H9 (cell line): ENCODE measurements at regions not wholly inside any gene's neighbourhood (a gene's known extent, or its start where the extent isn't known, plus 50 kb on each side); places are given as distances from the start of the nearest gene placed in this dataset.

ENCODE experiments used
- DNase-seq: peaks from one replicate; pipeline ENCODE4 v3.0.0-alpha.2; 2017
- H2AFZ ChIP-seq: one replicate; pipeline ENCODE4 v1.6.1; 2013; ENCODE audit warnings: mild to moderate bottlenecking, low read length, control low read depth, moderate library complexity
- H2AK5ac ChIP-seq: 2 replicates; pipeline ENCODE4 v1.6.1; 2013; ENCODE audit warnings: low read length, control low read depth, mixed read lengths; ENCODE audit not compliant: insufficient read length
- H2BK120ac ChIP-seq: one replicate; pipeline ENCODE4 v1.6.1; 2013; ENCODE audit warnings: low read depth, mild to moderate bottlenecking, low read length, control low read depth, inconsistent platforms; ENCODE audit not compliant: poor library complexity, severe bottlenecking
- H2BK12ac ChIP-seq: 2 replicates; pipeline ENCODE4 v1.6.1; 2013; ENCODE audit warnings: low read length, control low read depth, mixed read lengths, low read depth; ENCODE audit not compliant: insufficient read length
- H2BK15ac ChIP-seq: 2 replicates; pipeline ENCODE4 v1.6.1; 2013; ENCODE audit warnings: low read depth, low read length, control low read depth
- H2BK20ac ChIP-seq: one replicate; pipeline ENCODE4 v1.6.1; 2013; ENCODE audit warnings: low read depth, mild to moderate bottlenecking, low read length, control low read depth, inconsistent platforms; ENCODE audit not compliant: poor library complexity, severe bottlenecking
- H2BK5ac ChIP-seq: 2 replicates; pipeline ENCODE4 v1.6.1; 2013; ENCODE audit warnings: low read length, control low read depth, mixed read lengths; ENCODE audit not compliant: insufficient read length
- H3K14ac ChIP-seq: 2 replicates; pipeline ENCODE4 v1.6.1; 2013; ENCODE audit warnings: low read length, control low read depth; ENCODE audit not compliant: insufficient read depth
- H3K18ac ChIP-seq: 2 replicates; pipeline ENCODE4 v1.6.1; 2013; ENCODE audit warnings: low read depth, mild to moderate bottlenecking, mixed read lengths, low read length, control low read depth; ENCODE audit not compliant: insufficient read length
- H3K23ac ChIP-seq: 2 replicates; pipeline ENCODE4 v1.6.1; 2013; ENCODE audit warnings: low read length, control low read depth, mixed read lengths, low read depth; ENCODE audit not compliant: insufficient read length
- H3K23me2 ChIP-seq: 2 replicates; pipeline ENCODE4 v1.6.1; 2013; ENCODE audit warnings: low read depth, mild to moderate bottlenecking, mixed read lengths, low read length, control low read depth; ENCODE audit not compliant: insufficient read length, poor library complexity, severe bottlenecking
- H3K27ac ChIP-seq: 2 replicates; pipeline ENCODE4 v1.5.1; 2013; ENCODE audit warnings: low read length, control low read depth, mixed read lengths, low read depth; ENCODE audit not compliant: insufficient read length
- H3K27me3 ChIP-seq: 2 replicates; pipeline ENCODE4 v1.6.1; 2013; ENCODE audit warnings: low read length, control low read depth, inconsistent platforms; ENCODE audit not compliant: insufficient read depth
- H3K4ac ChIP-seq: 2 replicates; pipeline ENCODE4 v1.6.1; 2013; ENCODE audit warnings: low read depth, mild to moderate bottlenecking, control low read depth, inconsistent platforms, low read length, moderate library complexity
- H3K4me1 ChIP-seq: 2 replicates; pipeline ENCODE4 v1.6.1; 2013; ENCODE audit warnings: low read length, control low read depth, inconsistent platforms; ENCODE audit not compliant: insufficient read depth
- H3K4me2 ChIP-seq: 2 replicates; pipeline ENCODE4 v1.6.1; 2013; ENCODE audit warnings: low read length, control low read depth, mixed read lengths; ENCODE audit not compliant: insufficient read length, insufficient read depth
- H3K56ac ChIP-seq: 2 replicates; pipeline ENCODE4 v1.6.1; 2013; ENCODE audit warnings: low read depth, mild to moderate bottlenecking, mixed read lengths, low read length, control low read depth; ENCODE audit not compliant: insufficient read length
- H3K79me1 ChIP-seq: 2 replicates; pipeline ENCODE4 v1.6.1; 2013; ENCODE audit warnings: low read depth, mild to moderate bottlenecking, moderate library complexity, low read length, control low read depth, inconsistent platforms; ENCODE audit not compliant: insufficient read depth, poor library complexity, severe bottlenecking
- H3K79me2 ChIP-seq: 2 replicates; pipeline ENCODE4 v1.6.1; 2013; ENCODE audit warnings: low read length, control low read depth, inconsistent platforms; ENCODE audit not compliant: insufficient read depth
- H3K9ac ChIP-seq: 2 replicates; pipeline ENCODE4 v1.6.1; 2013; ENCODE audit warnings: low read length, control low read depth, mixed read lengths; ENCODE audit not compliant: insufficient read length; ENCODE audit errors: extremely low read depth
- H3K9me3 ChIP-seq: one replicate; pipeline ENCODE4 v1.6.1; 2013; ENCODE audit warnings: low read depth, low read length, inconsistent platforms; ENCODE audit not compliant: control insufficient read depth
- H3T11ph ChIP-seq: one replicate; pipeline ENCODE4 v1.6.1; 2013; ENCODE audit warnings: mild to moderate bottlenecking, low read length, control low read depth, inconsistent platforms
- H4K20me1 ChIP-seq: one replicate; pipeline ENCODE4 v1.6.1; 2013; ENCODE audit not compliant: control insufficient read depth, insufficient read length, insufficient read depth
- H4K5ac ChIP-seq: 2 replicates; pipeline ENCODE4 v1.6.1; 2013; ENCODE audit warnings: low read depth, mild to moderate bottlenecking, mixed read lengths, low read length, control low read depth; ENCODE audit not compliant: insufficient read length
- H4K8ac ChIP-seq: replicated peaks from 2 replicates; pipeline ENCODE4 v1.6.1; 2013; ENCODE audit warnings: low read length, control low read depth, mixed read lengths, low read depth; ENCODE audit not compliant: insufficient read length
- H4K91ac ChIP-seq: 2 replicates; pipeline ENCODE4 v1.6.1; 2013; ENCODE audit warnings: low read depth, mild to moderate bottlenecking, moderate library complexity, mixed read lengths, low read length, control low read depth; ENCODE audit not compliant: insufficient read length
- H3K27ac Mint-ChIP-seq, 3 experiments: 2 replicates in 2 of 3; 3 replicates in 1 of 3; pipeline ENCODE4 v1.8.0; 2020 to 2021; ENCODE audit warnings: mixed read lengths in 3 of 3, mild to moderate bottlenecking in 1 of 3, moderate library complexity in 1 of 3
- H3K27me3 Mint-ChIP-seq: 2 replicates; pipeline ENCODE4 v1.8.0; 2021; ENCODE audit warnings: low read depth, mild to moderate bottlenecking, moderate library complexity, mixed read lengths
- H3K36me3 Mint-ChIP-seq, 3 experiments: 2 replicates in 2 of 3; 3 replicates in 1 of 3; pipeline ENCODE4 v1.8.0; 2020 to 2021; ENCODE audit warnings: low read depth in 3 of 3, mixed read lengths in 3 of 3; ENCODE audit not compliant: insufficient read depth in 1 of 3
- H3K4me1 Mint-ChIP-seq, 2 experiments: 2 replicates each; pipeline ENCODE4 v1.8.0; 2020; ENCODE audit warnings: mixed read lengths in 2 of 2
- H3K4me3 Mint-ChIP-seq, 2 experiments: 2 replicates in 1 of 2; 3 replicates in 1 of 2; pipeline ENCODE4 v1.8.0; 2020 to 2021; ENCODE audit warnings: mild to moderate bottlenecking in 2 of 2, mixed read lengths in 2 of 2, moderate library complexity in 1 of 2
- H3K9me3 Mint-ChIP-seq, 2 experiments: 2 replicates in 1 of 2; 3 replicates in 1 of 2; pipeline ENCODE4 v1.8.0; 2020; ENCODE audit warnings: mild to moderate bottlenecking in 2 of 2, mixed read lengths in 2 of 2, moderate library complexity in 1 of 2
- WGBS: extraction: QIAGEN DNeasy Blood & Tissue Kit; methylation state at CpG from one replicate; pipeline ENCODE4 v1.1.7; 2013; ENCODE audit warnings: missing lambda C conversion rate, low lambda C conversion rate, mixed read lengths; ENCODE audit not compliant: insufficient read length; ENCODE audit errors: extremely low coverage; 5-methylcytosine and 5-hydroxymethylcytosine counted together
- TF ChIP-seq, protein P1 (sequence below): fragments of 200-600 bp; sonication (generic); conservative IDR thresholded peaks from 3 replicates; pipeline ENCODE4 v1.8.0; 2021; ENCODE audit warnings: antibody characterized with exemption, mild to moderate bottlenecking

DNA sequence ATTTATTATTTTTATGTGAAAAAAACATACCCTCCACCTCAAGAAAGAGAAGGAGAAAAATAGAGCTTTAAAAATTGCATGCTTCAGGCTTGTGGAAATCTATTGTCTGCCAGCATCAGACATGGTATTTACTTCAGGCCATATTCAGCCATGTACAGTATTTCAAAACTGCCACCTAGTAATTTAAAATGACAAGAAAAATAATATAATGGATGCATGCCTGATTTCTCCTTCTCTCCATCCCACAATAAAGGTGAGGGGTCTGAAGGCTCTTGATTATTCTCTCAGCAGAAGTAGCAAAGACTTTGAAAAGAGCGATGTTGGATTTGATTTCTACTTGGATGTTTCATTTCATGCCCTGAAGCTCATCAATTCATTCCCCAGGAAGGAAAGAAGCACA is 250.7 kb downstream of the TBC1D4 start:
- DNase-seq: no peak
- H3K27ac ChIP-seq: no peak overlapping the region
- no peak overlapping the region for H3K14ac ChIP-seq
- no peaks in the 10 kb centered on the region for H4K20me1 ChIP-seq
- H2BK120ac ChIP-seq: no peak overlapping the region
- WGBS: no CpG with 5 or more reads among the region's 1 CpG
- no peak overlapping the region for H4K8ac ChIP-seq
- H3T11ph ChIP-seq: no peak overlapping the region
- no peaks in the 10 kb centered on the region for H3K79me1 ChIP-seq
- H2BK20ac ChIP-seq: no peak overlapping the region
- Mint-ChIP-seq H3K27ac (no peak overlapping the region), H3K9me3 (no peaks in the 10 kb centered on the region; a peak in 1 of 5 replicates), H3K36me3 (no peaks in the 10 kb centered on the region), H3K4me1 (peaks cover 0 to 2% of the 10 kb centered on the region in 2 experiments; a peak in 2 of 4 replicates), H3K4me3 (no peak overlapping the region), H3K27me3 (no peaks in the 10 kb centered on the region; the same call in 1 of the 2 replicates)
- H3K4ac ChIP-seq: no peak overlapping the region
- H3K56ac ChIP-seq: no peak overlapping the region
- H2AK5ac ChIP-seq: no peak overlapping the region
- H2BK5ac ChIP-seq: no peak overlapping the region
- H2BK15ac ChIP-seq: no peak overlapping the region
- no peak overlapping the region for H3K9ac ChIP-seq
- no peak overlapping the region for H2AFZ ChIP-seq
- no peaks in the 10 kb centered on the region for H3K9me3 ChIP-seq
- TF ChIP-seq, protein P1, sequence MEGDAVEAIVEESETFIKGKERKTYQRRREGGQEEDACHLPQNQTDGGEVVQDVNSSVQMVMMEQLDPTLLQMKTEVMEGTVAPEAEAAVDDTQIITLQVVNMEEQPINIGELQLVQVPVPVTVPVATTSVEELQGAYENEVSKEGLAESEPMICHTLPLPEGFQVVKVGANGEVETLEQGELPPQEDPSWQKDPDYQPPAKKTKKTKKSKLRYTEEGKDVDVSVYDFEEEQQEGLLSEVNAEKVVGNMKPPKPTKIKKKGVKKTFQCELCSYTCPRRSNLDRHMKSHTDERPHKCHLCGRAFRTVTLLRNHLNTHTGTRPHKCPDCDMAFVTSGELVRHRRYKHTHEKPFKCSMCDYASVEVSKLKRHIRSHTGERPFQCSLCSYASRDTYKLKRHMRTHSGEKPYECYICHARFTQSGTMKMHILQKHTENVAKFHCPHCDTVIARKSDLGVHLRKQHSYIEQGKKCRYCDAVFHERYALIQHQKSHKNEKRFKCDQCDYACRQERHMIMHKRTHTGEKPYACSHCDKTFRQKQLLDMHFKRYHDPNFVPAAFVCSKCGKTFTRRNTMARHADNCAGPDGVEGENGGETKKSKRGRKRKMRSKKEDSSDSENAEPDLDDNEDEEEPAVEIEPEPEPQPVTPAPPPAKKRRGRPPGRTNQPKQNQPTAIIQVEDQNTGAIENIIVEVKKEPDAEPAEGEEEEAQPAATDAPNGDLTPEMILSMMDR: no peak
- H3K4me2 ChIP-seq: no peak overlapping the region
- no peaks in the 10 kb centered on the region for H3K23me2 ChIP-seq
- no peak overlapping the region for H3K23ac ChIP-seq
- H4K91ac ChIP-seq: no peak overlapping the region
- no peaks in the 10 kb centered on the region for H3K4me1 ChIP-seq
- no peaks in the 10 kb centered on the region for H3K79me2 ChIP-seq
- no peak overlapping the region for H3K18ac ChIP-seq
- no peaks in the 10 kb centered on the region for H3K27me3 ChIP-seq
- H4K5ac ChIP-seq: no peak overlapping the region
- H2BK12ac ChIP-seq: no peak overlapping the region
